H9 (cell line): ENCODE measurements at regions not wholly inside any gene's neighbourhood (a gene's known extent, or its start where the extent isn't known, plus 50 kb on each side); places are given as distances from the start of the nearest gene placed in this dataset.

Experiments used
- DNase-seq: peaks from one replicate; pipeline ENCODE4 v3.0.0-alpha.2; 2017
- H2AFZ ChIP-seq: one replicate; pipeline ENCODE4 v1.6.1; 2013; ENCODE audit warnings: mild to moderate bottlenecking, low read length, control low read depth, moderate library complexity
- H2AK5ac ChIP-seq: 2 replicates; pipeline ENCODE4 v1.6.1; 2013; ENCODE audit warnings: low read length, control low read depth, mixed read lengths; ENCODE audit not compliant: insufficient read length
- H2BK120ac ChIP-seq: one replicate; pipeline ENCODE4 v1.6.1; 2013; ENCODE audit warnings: low read depth, mild to moderate bottlenecking, low read length, control low read depth, inconsistent platforms; ENCODE audit not compliant: poor library complexity, severe bottlenecking
- H2BK12ac ChIP-seq: 2 replicates; pipeline ENCODE4 v1.6.1; 2013; ENCODE audit warnings: low read length, control low read depth, mixed read lengths, low read depth; ENCODE audit not compliant: insufficient read length
- H2BK15ac ChIP-seq: 2 replicates; pipeline ENCODE4 v1.6.1; 2013; ENCODE audit warnings: low read depth, low read length, control low read depth
- H2BK20ac ChIP-seq: one replicate; pipeline ENCODE4 v1.6.1; 2013; ENCODE audit warnings: low read depth, mild to moderate bottlenecking, low read length, control low read depth, inconsistent platforms; ENCODE audit not compliant: poor library complexity, severe bottlenecking
- H2BK5ac ChIP-seq: 2 replicates; pipeline ENCODE4 v1.6.1; 2013; ENCODE audit warnings: low read length, control low read depth, mixed read lengths; ENCODE audit not compliant: insufficient read length
- H3K14ac ChIP-seq: 2 replicates; pipeline ENCODE4 v1.6.1; 2013; ENCODE audit warnings: low read length, control low read depth; ENCODE audit not compliant: insufficient read depth
- H3K18ac ChIP-seq: 2 replicates; pipeline ENCODE4 v1.6.1; 2013; ENCODE audit warnings: low read depth, mild to moderate bottlenecking, mixed read lengths, low read length, control low read depth; ENCODE audit not compliant: insufficient read length
- H3K23ac ChIP-seq: 2 replicates; pipeline ENCODE4 v1.6.1; 2013; ENCODE audit warnings: low read length, control low read depth, mixed read lengths, low read depth; ENCODE audit not compliant: insufficient read length
- H3K23me2 ChIP-seq: 2 replicates; pipeline ENCODE4 v1.6.1; 2013; ENCODE audit warnings: low read depth, mild to moderate bottlenecking, mixed read lengths, low read length, control low read depth; ENCODE audit not compliant: insufficient read length, poor library complexity, severe bottlenecking
- H3K27ac ChIP-seq: 2 replicates; pipeline ENCODE4 v1.5.1; 2013; ENCODE audit warnings: low read length, control low read depth, mixed read lengths, low read depth; ENCODE audit not compliant: insufficient read length
- H3K27me3 ChIP-seq: 2 replicates; pipeline ENCODE4 v1.6.1; 2013; ENCODE audit warnings: low read length, control low read depth, inconsistent platforms; ENCODE audit not compliant: insufficient read depth
- H3K4ac ChIP-seq: 2 replicates; pipeline ENCODE4 v1.6.1; 2013; ENCODE audit warnings: low read depth, mild to moderate bottlenecking, control low read depth, inconsistent platforms, low read length, moderate library complexity
- H3K4me1 ChIP-seq: 2 replicates; pipeline ENCODE4 v1.6.1; 2013; ENCODE audit warnings: low read length, control low read depth, inconsistent platforms; ENCODE audit not compliant: insufficient read depth
- H3K4me2 ChIP-seq: 2 replicates; pipeline ENCODE4 v1.6.1; 2013; ENCODE audit warnings: low read length, control low read depth, mixed read lengths; ENCODE audit not compliant: insufficient read length, insufficient read depth
- H3K56ac ChIP-seq: 2 replicates; pipeline ENCODE4 v1.6.1; 2013; ENCODE audit warnings: low read depth, mild to moderate bottlenecking, mixed read lengths, low read length, control low read depth; ENCODE audit not compliant: insufficient read length
- H3K79me1 ChIP-seq: 2 replicates; pipeline ENCODE4 v1.6.1; 2013; ENCODE audit warnings: low read depth, mild to moderate bottlenecking, moderate library complexity, low read length, control low read depth, inconsistent platforms; ENCODE audit not compliant: insufficient read depth, poor library complexity, severe bottlenecking
- H3K79me2 ChIP-seq: 2 replicates; pipeline ENCODE4 v1.6.1; 2013; ENCODE audit warnings: low read length, control low read depth, inconsistent platforms; ENCODE audit not compliant: insufficient read depth
- H3K9ac ChIP-seq: 2 replicates; pipeline ENCODE4 v1.6.1; 2013; ENCODE audit warnings: low read length, control low read depth, mixed read lengths; ENCODE audit not compliant: insufficient read length; ENCODE audit errors: extremely low read depth
- H3K9me3 ChIP-seq: one replicate; pipeline ENCODE4 v1.6.1; 2013; ENCODE audit warnings: low read depth, low read length, inconsistent platforms; ENCODE audit not compliant: control insufficient read depth
- H3T11ph ChIP-seq: one replicate; pipeline ENCODE4 v1.6.1; 2013; ENCODE audit warnings: mild to moderate bottlenecking, low read length, control low read depth, inconsistent platforms
- H4K20me1 ChIP-seq: one replicate; pipeline ENCODE4 v1.6.1; 2013; ENCODE audit not compliant: control insufficient read depth, insufficient read length, insufficient read depth
- H4K5ac ChIP-seq: 2 replicates; pipeline ENCODE4 v1.6.1; 2013; ENCODE audit warnings: low read depth, mild to moderate bottlenecking, mixed read lengths, low read length, control low read depth; ENCODE audit not compliant: insufficient read length
- H4K8ac ChIP-seq: replicated peaks from 2 replicates; pipeline ENCODE4 v1.6.1; 2013; ENCODE audit warnings: low read length, control low read depth, mixed read lengths, low read depth; ENCODE audit not compliant: insufficient read length
- H4K91ac ChIP-seq: 2 replicates; pipeline ENCODE4 v1.6.1; 2013; ENCODE audit warnings: low read depth, mild to moderate bottlenecking, moderate library complexity, mixed read lengths, low read length, control low read depth; ENCODE audit not compliant: insufficient read length
- H3K27ac Mint-ChIP-seq, 3 experiments: 2 replicates in 2 of 3; 3 replicates in 1 of 3; pipeline ENCODE4 v1.8.0; 2020 to 2021; ENCODE audit warnings: mixed read lengths in 3 of 3, mild to moderate bottlenecking in 1 of 3, moderate library complexity in 1 of 3
- H3K27me3 Mint-ChIP-seq: 2 replicates; pipeline ENCODE4 v1.8.0; 2021; ENCODE audit warnings: low read depth, mild to moderate bottlenecking, moderate library complexity, mixed read lengths
- H3K36me3 Mint-ChIP-seq, 3 experiments: 2 replicates in 2 of 3; 3 replicates in 1 of 3; pipeline ENCODE4 v1.8.0; 2020 to 2021; ENCODE audit warnings: low read depth in 3 of 3, mixed read lengths in 3 of 3; ENCODE audit not compliant: insufficient read depth in 1 of 3
- H3K4me1 Mint-ChIP-seq, 2 experiments: 2 replicates each; pipeline ENCODE4 v1.8.0; 2020; ENCODE audit warnings: mixed read lengths in 2 of 2
- H3K4me3 Mint-ChIP-seq, 2 experiments: 2 replicates in 1 of 2; 3 replicates in 1 of 2; pipeline ENCODE4 v1.8.0; 2020 to 2021; ENCODE audit warnings: mild to moderate bottlenecking in 2 of 2, mixed read lengths in 2 of 2, moderate library complexity in 1 of 2
- H3K9me3 Mint-ChIP-seq, 2 experiments: 2 replicates in 1 of 2; 3 replicates in 1 of 2; pipeline ENCODE4 v1.8.0; 2020; ENCODE audit warnings: mild to moderate bottlenecking in 2 of 2, mixed read lengths in 2 of 2, moderate library complexity in 1 of 2
- CTCF ChIP-seq: fragments of 200-600 bp; sonication (generic); conservative IDR thresholded peaks from 3 replicates; pipeline ENCODE4 v1.8.0; 2021; ENCODE audit warnings: antibody characterized with exemption, mild to moderate bottlenecking
- WGBS: extraction: QIAGEN DNeasy Blood & Tissue Kit; methylation state at CpG from one replicate; pipeline ENCODE4 v1.1.7; 2013; ENCODE audit warnings: missing lambda C conversion rate, low lambda C conversion rate, mixed read lengths; ENCODE audit not compliant: insufficient read length; ENCODE audit errors: extremely low coverage; 5-methylcytosine and 5-hydroxymethylcytosine counted together

GRCh38 chr20:60168963-60169362 lies 210.7 kb downstream of the CDH26 start:
- Histone ChIP-seq H2AFZ (no peak overlapping the region), H3K4me1 (no peaks in the 10 kb centered on the region), H3K79me2 (no peaks in the 10 kb centered on the region), H2BK120ac (no peak overlapping the region), H3K14ac (no peak overlapping the region), H4K5ac (no peak overlapping the region), H3K23me2 (no peaks in the 10 kb centered on the region), H3K9ac (no peak overlapping the region), H3K56ac (no peak overlapping the region), H4K91ac (no peak overlapping the region), H3K27me3 (no peaks in the 10 kb centered on the region), H2BK20ac (no peak overlapping the region), H3K27ac (no peak overlapping the region), H4K8ac (no peak overlapping the region), H3T11ph (no peak overlapping the region), H3K18ac (no peak overlapping the region), H4K20me1 (no peaks in the 10 kb centered on the region), H2BK15ac (no peak overlapping the region), H2BK12ac (no peak overlapping the region), H3K9me3 (no peaks in the 10 kb centered on the region), H3K4ac (no peak overlapping the region), H2BK5ac (no peak overlapping the region), H3K4me2 (no peak overlapping the region), H2AK5ac (no peak overlapping the region), H3K23ac (no peak overlapping the region), H3K79me1 (no peaks in the 10 kb centered on the region)
- Mint-ChIP-seq H3K27me3 (peaks cover 6% of the 10 kb centered on the region), H3K36me3 (no peaks in the 10 kb centered on the region), H3K9me3 (peaks cover 7 to 8% of the 10 kb centered on the region in 2 experiments; a peak in 4 of 5 replicates), H3K4me3 (no peak overlapping the region), H3K27ac (no peak overlapping the region), H3K4me1 (no peaks in the 10 kb centered on the region)
- TF ChIP-seq CTCF: no peak
- WGBS: no CpG with 5 or more reads among the region's 1 CpG
- DNase-seq: no peak
